GM19397 (cell line): ENCODE measurements at regions not wholly inside any gene's neighbourhood (a gene's known extent, or its start where the extent isn't known, plus 50 kb on each side); places are given as distances from the start of the nearest gene placed in this dataset.
"Not testable (repeated sequence)": the region's sequence is repeated elsewhere in the genome, so short reads cannot be mapped to it uniquely, and the experiment has no call there.

Experiments
- ATAC-seq: cut with Tn5 transposase; IDR thresholded peaks from one replicate; pipeline ENCODE4 v1.9.1; 2021; ENCODE audit warnings: mild to moderate bottlenecking, moderate library complexity; ENCODE audit not compliant: unreplicated experiment

DNA sequence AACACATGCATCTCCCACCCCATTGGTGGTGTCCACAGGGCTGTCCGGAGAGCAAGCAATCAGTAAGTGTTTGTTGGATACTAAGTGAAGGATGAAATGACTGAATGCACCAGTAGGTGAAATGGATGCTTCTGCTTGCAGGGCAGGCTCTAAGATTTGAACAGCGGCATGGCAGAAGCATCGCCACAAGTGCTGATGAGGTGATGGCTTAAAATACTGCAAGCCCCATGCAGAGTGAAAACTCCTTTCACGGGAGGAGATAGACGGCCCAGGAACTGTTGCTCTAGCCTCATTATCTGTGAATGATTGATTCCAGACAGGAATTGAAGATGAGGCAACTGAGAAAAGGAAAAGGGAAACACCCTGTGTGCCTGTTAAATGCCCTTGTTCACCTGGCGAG, 158.9 kb downstream of the LY86 start:
- ATAC-seq = no peak

DNA sequence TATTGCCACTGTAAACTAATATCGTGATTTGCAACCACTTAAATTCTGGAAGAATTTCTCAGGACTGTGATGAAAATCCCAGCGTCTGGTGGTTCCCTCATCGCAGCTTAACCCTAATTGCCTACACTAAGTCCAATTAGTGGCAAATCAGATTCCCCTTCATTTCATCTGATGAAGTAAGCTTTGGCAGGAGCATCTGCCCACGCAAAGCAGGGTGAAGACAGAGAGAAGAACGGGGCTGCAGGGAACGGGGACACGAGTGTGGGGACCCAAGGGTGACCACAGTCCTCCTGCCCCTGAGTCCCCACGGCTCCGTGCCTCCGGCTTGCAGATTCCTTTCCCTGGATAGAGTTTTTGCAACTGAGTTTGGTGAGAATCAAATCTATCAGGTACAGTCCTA, 159.5 kb downstream of the LY86 start:
- no peak for ATAC-seq

DNA sequence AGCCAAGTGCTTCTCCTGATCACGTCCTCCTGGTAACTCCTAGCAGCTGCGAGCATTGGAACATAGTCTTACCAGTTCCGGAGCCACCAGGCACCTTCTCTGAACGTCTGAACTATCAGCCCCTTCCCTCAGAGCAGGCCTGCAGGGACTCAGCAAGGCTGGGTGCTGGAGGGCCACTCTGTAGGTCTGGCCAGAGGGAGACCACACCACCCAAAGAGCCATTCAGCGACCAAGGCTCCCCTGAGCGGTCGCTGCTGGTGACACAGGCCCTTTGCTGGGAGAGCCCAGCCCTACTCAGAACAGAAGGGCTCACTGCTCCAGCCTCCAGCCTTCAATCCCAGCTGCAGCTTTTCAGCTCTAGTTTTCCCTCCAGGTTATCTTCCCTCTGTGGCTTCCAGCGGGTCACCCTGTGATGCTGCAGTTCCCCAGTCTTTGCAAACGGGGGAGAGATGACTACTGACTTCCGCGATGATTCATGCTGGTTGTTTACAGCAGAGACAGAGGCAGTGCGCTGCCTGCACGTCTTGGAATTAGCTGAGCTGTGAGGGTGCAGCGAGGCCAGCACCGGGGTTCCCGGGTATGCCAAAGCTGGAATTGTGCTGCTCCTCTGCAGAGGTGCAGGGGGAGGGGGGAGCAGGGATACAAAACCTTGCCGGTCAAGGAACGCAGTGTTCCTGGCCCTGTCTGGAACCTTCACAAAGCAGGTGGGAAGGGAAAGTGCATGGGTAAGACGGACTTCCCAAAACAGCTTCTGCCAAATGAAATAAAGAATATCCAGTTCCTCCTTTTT, 161.4 kb downstream of the LY86 start:
- no peak for ATAC-seq

DNA sequence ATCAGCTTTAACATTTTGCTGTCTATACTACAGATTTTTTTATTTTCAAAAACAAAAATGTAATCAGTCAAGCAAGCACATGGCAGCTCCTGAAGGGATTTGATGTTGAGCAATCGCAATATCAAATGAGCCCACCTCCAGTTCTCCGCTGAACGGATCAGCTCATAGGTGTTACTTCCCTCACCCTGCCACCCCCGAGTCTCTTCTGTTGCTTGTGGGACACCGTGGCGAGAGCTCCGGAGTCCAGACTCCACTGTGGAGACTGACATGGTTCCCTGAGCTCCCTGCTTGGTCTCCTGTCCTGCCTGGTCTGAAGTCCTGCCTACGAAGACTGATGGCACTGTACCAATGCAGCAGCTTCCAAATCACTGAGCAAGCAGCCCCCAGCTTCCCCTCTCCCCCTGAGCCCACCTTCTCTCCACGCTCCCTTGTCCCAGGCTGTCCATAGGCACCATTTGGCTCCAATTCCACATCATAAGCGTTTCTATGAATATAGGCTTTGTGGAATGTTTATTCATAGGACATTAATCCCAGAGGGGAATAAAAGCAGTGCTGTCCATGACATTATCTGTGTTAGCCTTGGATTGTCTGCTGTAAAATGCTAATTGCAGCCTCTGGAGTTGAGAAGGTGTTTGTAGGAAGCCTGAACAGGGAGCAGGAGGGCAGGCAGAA, 162.2 kb downstream of the LY86 start:
- ATAC-seq = no peak

DNA sequence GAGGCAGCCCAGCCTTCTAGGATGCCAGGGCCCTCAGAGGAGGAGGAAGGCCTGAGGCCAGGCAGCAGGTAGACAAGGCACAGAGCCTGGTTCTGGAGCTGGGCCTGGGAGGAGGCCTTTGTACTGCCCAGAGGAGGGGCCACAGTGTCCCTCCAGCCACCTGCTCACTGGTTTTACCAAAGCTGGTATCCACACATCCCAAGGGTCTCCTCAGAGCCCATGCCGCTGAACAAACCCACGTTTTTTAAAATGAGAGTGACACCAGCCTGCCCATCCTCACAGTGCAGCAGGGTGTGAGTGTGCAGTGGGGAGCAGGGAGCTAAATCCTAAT, 162.7 kb downstream of the LY86 start:
- ATAC-seq = no peak

DNA sequence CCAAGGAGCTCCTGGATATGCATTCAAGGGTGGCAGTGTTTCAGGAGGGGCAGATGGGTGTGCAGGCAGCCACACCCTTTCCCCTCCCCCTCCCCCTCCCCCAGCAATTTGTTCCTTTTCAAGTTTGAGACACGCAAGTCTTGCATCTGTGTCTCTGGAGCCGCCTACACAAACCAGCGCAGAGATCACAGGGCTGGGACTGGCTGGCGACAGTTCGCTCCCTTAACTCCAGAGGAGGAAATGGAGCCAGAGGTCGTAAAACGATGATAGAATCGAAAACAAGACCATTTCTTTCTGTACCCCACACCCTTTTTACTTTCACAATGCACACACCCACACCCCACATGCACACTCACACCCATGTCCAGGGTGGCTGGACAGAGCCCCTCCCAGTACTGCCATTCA, 163.1 kb downstream of the LY86 start:
- no peak for ATAC-seq

DNA sequence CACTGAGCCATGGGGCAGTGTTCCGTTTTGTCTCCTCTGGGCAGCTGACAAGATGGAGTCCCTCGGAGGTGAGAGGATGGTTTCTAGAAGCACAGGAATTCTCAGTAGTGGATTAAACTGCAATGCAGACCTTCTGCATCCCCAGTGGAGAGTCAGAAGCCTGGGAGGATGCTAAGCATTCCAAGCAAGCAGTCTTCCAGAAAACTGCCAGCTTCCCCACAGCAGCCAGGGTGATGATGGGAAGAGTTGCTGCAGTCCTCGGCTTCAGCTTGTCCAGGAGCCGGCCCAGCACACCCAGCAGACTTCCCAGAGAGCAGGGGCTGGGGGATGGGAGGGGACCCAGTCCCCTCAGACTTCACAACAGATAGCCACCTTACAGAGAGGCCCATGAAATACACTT, 163.6 kb downstream of the LY86 start:
- no peak for ATAC-seq

DNA sequence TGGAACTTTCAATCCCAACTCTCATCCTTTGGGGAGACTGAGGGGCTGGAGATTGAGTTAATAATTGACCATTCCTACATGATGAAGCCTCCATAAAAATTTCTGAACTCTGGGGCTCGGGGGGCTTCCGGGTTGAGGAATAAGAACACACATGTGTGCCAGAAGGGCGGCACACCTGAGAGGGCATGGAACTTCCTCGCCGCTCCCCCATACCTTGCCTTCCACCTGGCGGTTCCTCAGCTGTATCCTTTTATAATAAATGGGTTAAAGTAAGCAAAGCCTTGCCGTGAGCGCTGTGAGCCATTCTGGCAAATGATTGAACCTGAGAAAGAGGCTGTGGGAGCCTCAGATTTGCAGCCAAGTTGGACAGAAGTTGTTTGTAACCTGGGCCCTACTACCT, 164.8 kb downstream of the LY86 start:
- no peak for ATAC-seq

DNA sequence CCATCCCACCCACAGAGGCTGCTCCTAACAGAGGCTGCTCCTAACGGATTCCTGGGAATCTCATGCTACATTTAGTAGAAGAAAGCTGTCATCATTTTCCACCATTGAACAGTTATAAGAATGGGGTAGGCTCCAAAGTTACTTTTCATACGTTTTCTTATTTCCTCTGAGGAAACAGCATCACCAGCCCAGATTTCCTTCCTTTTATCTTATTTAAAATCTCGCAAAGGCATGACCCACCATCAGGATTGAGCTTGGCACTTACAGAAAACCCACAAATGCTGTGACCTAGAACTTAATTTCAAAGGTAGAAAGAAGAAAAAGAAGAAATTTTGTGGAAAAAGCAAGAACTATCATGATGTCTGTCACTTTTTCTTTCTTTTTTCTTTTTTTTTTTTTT, 168.0 kb downstream of the LY86 start:
- no peak for ATAC-seq

DNA sequence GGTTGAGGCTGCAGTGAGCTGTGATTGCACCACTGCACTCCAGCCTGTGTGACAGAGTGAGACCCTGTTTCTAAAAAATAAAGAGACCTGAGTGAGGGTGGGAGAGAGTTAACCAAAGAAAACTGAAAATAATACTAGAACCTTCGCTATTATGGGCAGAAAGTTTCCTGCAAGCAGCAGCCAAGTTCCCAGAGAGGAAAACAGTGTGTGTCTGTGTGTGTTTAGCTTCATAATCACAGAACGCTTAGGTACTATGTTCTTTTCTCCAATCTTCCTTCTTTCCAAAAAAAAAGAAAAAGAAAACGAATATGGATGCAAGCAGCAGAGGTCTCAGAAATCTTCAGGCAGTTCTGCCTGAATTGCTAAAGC, 170.0 kb downstream of the LY86 start:
- no peak for ATAC-seq

DNA sequence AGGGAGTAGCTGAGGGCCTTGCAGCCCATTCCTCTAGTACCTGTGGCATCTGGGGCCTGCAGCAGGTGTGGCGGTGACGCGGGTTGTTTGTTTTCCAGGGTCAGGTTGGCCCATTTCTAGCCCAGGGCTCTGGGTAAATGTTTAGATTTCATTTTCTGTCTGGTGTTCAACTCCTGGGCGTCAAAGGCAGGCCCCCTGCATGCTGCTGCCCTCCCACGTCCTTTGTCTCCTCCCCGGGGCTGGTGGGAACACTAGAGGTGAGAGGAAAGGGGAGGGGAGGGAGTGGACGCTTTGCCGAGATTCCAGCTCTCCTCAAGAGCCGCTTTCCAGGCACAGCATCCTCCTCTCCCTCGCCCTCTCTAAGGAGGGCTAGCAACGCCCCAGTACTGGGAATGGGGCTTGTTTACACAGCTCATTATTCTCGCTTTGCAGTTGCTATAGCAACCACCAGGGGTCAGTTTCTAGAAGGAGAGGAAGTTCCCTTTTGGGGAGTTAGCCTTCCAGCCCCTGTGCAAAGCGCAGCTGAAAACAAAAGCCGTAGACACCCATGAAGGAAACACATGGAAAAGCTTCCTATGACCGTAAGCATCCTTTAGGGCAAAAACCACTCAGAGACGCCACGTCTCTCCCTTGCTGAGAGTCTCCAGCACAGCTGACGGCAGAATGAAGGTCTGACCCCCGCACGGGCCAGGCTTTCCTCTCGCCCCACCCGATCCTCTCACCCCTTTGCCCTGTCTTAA, 170.6 kb downstream of the LY86 start:
- ATAC-seq = peak; percentile 73

DNA sequence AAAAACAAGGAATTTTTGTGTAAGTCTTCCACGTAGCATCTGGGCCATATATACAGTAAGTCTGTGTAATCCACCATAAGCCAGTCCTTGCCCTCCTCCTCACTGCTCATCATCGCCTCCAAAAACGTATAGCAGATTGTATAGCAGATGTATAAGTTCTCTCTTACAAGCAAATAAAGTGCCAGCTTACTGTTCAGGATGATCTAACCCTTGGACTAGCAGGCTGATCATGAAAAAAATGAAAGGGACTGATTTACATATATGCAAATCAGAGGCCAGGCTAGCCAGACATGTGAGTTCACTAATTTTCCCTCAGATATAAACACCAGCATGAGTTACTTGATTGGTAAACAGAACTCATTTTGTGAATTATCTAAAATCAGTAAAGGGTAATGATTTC, 171.5 kb downstream of the LY86 start:
- ATAC-seq = no peak

DNA sequence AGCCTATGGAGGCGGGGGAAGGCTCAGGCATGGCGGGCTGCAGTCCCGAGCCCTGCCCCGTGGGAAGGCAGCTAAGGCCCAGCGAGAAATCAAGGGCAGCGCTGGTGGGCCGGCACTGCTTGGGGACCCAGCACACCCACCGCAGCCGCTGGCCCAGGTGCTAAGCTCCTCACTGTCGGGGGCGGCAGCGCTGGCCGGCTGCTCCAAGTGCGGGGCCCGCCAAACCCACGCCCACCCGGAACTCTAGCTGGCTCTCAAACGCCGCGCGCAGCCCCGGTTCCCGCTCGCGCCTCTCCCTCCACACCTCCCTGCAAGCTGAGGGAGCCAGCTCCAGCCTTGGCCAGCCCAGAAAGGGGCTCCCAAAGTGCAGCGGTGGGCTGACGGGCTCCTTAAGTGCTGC, 174.0 kb downstream of the LY86 start:
- ATAC-seq = not testable (repeated sequence)

DNA sequence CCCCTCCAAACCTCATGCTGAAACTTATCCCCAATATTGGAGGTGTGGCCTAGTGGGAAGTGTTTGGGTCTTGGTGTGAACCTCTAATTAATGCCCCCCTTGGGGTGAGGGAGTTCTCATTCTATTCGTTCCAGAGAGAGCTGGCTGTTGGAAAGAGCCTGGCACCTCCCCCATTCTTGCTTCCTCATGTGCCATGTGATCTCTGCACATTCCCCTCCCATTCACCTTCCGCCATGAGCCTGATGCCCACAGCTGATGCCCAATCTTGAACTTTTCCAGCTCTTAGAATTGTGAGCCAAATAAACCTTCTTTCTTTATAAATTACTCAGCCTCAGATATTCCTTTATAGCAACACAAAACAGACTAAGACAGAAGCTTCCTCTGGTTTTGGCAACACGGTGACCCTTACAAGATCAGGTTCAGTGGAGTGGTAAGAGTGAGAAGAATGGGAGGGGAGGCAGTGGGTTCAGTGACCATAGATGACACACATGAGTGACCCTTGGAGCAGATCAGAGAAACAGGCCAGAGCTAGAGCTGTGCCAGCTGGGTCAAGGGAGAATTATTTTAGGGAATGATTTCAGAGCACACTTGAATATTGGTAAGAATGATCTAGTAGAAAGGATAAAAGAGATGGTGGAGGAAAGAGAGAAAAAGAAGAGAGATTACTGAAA, 176.4 kb downstream of the LY86 start:
- ATAC-seq = no peak

DNA sequence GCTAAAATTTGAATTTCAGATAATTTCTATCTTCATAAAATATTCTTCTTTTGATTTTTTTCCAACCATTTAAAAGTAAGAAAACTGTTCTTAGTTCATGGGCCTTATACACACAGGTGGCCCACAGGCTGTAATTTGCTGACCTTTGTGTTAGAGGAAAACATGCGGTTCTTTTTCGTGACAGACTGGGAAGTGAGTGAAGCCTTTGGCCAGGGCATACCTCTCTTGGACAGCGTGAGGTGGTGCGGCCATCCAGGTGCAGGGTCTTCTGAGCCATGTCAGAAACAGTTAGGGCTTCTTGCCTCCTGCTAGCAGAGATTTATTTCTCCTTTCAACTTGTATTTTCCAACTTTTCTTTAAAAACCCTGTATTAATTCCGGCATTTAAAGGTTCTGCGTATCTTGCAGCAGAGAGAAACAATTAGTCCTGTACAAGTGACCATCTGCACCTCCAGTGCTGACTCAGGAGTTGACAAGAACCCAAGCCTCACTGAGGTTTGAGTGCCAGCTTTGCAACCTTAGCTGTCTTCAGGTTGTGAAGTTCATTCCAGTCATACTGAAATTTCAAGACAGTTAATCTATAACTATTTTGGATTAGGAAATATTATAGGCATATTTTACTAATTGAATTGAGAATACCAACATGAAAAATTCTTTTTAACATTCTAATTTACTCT, 177.8 kb downstream of the LY86 start:
- ATAC-seq = no peak

DNA sequence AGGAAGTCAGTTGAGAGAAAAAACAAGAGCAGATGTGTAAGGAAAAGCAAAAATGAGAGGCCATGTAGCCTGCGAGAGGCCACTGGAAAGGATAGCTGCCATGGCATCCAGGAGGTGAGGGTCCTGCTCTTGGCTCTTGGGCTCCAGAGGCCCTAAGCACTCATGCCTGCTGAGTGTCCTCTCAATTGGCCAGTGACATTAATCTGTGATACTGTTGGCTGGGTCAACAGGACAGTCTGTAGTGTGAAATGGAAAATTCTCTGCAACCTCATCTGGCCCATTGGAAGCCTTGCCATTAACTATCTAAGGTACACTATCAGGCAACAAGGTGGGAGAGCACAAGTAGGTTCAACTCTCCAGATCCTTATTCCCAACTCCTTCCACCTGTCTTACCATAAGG, 180.9 kb downstream of the LY86 start:
- no peak for ATAC-seq

DNA sequence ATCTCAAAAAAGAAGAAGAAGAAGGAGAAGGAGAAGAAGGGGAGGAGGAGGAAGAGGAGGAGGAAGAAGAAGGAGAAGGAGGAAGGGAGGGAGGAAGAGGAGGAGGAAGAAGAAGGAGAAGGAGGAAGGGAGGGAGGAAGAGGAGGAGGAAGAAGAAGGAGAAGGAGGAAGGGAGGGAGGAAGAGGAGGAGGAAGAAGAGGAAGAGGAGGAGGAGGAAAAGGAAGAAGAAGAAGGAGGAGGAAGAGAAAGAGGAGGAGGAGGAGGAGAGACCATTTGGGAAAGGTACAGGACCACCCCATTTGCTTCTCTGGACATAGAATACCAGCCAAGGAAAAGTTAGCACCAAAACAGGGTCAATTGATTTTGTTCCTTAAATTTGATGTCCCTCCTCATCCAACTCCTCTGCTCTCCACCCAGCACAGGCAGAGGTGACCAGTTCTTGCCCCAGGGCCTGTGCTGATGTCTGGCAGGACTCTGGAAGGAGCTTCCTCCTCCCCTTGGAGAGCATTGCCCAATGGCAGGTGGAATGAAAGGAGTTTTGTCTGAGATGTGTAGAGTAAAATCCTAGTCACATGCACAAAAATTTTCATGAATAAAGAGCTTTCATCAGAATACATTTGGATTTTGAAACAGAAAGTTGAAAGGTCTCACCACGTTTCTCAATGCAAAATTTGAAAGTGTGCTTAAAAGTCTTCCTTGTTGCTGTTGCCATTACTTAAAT, 182.9 kb downstream of the LY86 start:
- no peak for ATAC-seq

DNA sequence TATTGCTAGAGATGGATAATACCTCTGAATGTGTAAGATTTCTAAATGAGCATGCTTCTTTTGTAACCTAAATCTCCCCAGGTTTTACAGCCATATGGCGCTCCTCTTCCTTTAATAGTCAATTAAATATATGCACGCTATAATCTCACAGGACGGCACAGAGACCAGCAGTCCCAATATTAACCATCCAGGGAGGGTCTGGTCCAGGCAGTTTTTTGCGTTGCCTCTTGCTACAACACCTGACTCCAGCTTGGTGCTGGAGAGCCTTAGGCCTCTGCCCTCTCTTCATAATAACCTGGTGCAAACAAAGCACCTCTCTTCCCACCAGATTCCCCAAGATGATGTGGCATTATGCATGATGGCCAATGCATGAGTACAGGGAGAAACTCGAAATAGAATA, 183.4 kb downstream of the LY86 start:
- ATAC-seq = no peak

DNA sequence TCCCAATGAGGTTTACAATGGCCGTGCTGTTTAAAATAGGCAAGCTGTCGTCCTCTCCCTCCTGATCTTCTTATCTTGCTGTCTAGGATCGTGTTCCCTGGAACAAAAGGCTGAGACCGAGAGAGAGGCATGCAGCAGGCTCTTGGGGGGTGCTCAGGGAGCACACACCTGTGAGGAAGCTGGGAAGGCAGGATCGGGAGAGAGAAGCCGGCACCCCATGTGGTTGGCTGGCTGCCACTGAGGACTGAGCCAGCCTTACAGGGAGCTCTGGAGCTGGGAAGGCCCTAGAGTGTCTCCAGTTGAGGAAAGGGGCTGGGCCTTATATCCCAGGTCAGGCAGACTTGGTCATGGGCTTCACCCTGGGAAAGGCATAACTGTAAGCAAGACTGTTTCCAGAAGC, 184.2 kb downstream of the LY86 start:
- ATAC-seq = no peak

DNA sequence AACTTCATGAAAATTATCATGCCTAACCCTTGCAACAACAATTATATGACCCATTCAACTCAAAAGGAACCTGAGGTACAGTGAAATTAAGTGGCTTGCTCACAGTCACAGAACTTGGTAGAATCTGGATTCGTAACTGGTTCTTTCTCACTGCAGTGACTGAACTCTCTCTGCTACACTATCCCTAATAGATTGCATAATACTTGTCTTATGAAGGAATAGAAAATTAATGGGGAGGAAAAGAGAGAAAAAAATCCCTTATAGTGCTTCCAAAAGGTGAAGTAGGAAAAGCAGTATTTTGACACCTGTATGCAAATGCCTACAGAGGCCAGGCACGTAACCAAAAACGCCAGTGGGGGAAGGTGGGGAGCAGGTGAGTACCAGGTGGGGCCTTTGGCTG, 186.6 kb downstream of the LY86 start:
- no peak for ATAC-seq

DNA sequence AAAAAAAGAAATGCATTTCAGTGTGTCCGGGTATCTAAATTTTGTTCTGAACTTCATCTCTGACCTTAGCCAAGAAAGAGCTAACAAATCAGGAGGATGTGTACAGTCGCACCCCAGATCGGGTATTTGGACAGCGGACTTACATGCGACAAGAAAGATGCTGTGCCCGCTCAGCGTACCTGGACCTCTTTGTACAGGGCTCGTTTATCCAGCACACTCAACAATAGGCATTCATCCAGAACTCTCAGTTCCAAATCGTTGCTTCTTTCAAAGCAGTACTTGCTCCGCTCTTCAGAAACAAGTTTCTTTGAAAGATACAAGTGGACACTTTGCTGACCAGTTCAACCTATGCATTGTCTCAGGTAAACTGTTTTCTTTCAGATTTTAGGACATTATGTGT, 191.7 kb downstream of the LY86 start:
- ATAC-seq = no peak
